ENCODE measurements at regions not wholly inside any gene's neighbourhood (a gene's known extent, or its start where the extent isn't known, plus 50 kb on each side); places are given as distances from the start of the nearest gene placed in this dataset.

DNA sequence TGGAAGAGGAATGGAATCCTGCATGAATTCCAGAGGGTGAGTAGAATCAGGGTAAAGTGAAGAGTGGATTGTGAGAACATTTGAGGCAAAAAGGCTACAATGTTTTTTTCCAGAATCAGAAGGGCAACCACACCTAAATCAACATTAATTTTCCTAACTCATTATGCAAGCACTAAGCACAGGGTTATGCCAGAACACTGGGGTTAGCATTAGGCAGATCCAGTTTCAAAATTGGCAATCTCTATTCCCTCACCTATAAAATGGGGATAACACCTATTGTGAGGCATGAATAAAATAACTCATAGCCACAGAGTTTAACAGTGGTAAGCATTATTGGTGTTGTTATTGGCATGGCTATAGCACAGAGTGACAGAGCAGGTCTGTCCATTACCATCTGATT lies 378.6 kb upstream of the FAT3 start:
- intact Hi-C loops (cut with micrococcal nuclease) = no loop called here
- Histone ChIP-seq H2AFZ (ENCODE audit: insufficient read depth, low read depth, low read length, poor library complexity, severe bottlenecking) (no peak overlapping the region), H3K27me3 (replicated peaks in 1 of 4; ENCODE audit: control extremely low read depth in 1 of 4, control insufficient read depth in 3 of 4, insufficient read depth in 4 of 4, low read length in 3 of 4) (no peaks in the 10 kb centered on the region), H3K27ac (ENCODE audit: low read length in 2 of 2) (no peak overlapping the region), H3K4me2 (replicated peaks; ENCODE audit: low read depth, low read length, poor library complexity, severe bottlenecking) (no peak overlapping the region), H3K9ac (ENCODE audit: low read length) (no peak overlapping the region), H3K4me1 (ENCODE audit: control insufficient read depth in 2 of 2, insufficient read depth in 2 of 2, low read length in 2 of 2) (no peaks in the 10 kb centered on the region), H3K9me3 (ENCODE audit: control extremely low read depth in 1 of 3, control insufficient read depth in 2 of 3, insufficient read depth in 1 of 3, low read length in 2 of 3) (no peaks in the 10 kb centered on the region), H4K20me1 (ENCODE audit: control insufficient read depth, insufficient read depth, low read length, poor library complexity, severe bottlenecking) (no peaks in the 10 kb centered on the region), H3K4me3 (ENCODE audit: control extremely low read depth in 1 of 5, extremely low read depth in 1 of 5, insufficient read depth in 1 of 5, low read depth in 2 of 5, low read length in 4 of 5) (no peak overlapping the region), H3K36me3 (replicated peaks in 1 of 2; ENCODE audit: control extremely low read depth in 1 of 2, control insufficient read depth in 1 of 2, extremely low read depth in 1 of 2, insufficient read depth in 2 of 2, low read length in 1 of 2) (no peaks in the 10 kb centered on the region), H3K79me2 (ENCODE audit: control insufficient read depth, insufficient read depth, low read length) (no peaks in the 10 kb centered on the region)
- no peaks in the 10 kb centered on the region for H3K4me1 Mint-ChIP-seq
- no peak overlapping the region for H3K27ac Mint-ChIP-seq
- ATAC-seq (ENCODE audit: low read depth) (no peak), DNase-seq (no peak)
- no peaks in the 10 kb centered on the region for H3K27me3 Mint-ChIP-seq
- H3K9me3 Mint-ChIP-seq (ENCODE audit: insufficient read depth) = peaks cover 10% of the 10 kb centered on the region
- CTCF ChIA-PET = no interaction called here
- POLR2A ChIA-PET = no interaction called here
- no peak for TF ChIP-seq EZH2 (IDR thresholded peaks at IDR 0.05; ENCODE audit: borderline replicate concordance, insufficient read depth, low read depth, low read length, poor library complexity, severe bottlenecking)
- TF ChIP-seq, protein P1, sequence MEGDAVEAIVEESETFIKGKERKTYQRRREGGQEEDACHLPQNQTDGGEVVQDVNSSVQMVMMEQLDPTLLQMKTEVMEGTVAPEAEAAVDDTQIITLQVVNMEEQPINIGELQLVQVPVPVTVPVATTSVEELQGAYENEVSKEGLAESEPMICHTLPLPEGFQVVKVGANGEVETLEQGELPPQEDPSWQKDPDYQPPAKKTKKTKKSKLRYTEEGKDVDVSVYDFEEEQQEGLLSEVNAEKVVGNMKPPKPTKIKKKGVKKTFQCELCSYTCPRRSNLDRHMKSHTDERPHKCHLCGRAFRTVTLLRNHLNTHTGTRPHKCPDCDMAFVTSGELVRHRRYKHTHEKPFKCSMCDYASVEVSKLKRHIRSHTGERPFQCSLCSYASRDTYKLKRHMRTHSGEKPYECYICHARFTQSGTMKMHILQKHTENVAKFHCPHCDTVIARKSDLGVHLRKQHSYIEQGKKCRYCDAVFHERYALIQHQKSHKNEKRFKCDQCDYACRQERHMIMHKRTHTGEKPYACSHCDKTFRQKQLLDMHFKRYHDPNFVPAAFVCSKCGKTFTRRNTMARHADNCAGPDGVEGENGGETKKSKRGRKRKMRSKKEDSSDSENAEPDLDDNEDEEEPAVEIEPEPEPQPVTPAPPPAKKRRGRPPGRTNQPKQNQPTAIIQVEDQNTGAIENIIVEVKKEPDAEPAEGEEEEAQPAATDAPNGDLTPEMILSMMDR (IDR thresholded peaks at IDR 0.05) = no peak
- H3K4me3 Mint-ChIP-seq = no peak overlapping the region

DNA sequence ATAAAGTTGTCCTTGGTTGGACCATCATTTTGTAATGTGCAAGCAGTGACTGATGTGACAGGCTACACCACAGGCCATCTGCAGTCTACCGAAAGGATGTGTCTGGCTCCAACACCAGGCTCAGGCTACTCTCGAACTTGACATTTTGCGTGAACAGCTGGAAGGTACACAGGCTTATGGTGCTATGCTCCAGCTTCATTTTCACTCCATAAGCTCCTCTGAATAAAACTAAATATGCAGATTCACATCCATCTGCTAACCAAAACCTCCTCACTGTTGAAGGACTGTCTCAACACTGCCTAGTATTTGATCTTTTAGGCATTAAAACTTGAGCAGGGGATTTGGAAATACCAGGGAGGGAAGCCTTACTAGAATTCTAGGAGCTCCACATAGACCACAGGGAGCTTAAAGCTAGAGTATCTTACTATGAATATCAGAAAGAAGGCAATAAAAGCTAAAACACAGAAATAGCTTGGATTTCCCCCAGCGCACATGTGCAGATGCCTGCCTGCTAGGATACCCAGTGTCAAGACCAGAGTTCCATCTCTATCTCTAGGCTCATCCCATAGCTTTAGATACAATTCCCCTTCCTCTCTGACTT lies 383.9 kb upstream of the FAT3 start:
- Mint-ChIP-seq H3K4me3 (no peak overlapping the region), H3K4me1 (no peaks in the 10 kb centered on the region), H3K9me3 (ENCODE audit: insufficient read depth) (no peaks in the 10 kb centered on the region), H3K27me3 (no peaks in the 10 kb centered on the region), H3K27ac (no peak overlapping the region)
- CTCF ChIA-PET = no interaction called here
- ATAC-seq (ENCODE audit: low read depth) = no peak
- TF ChIP-seq EZH2 (IDR thresholded peaks at IDR 0.05; ENCODE audit: borderline replicate concordance, insufficient read depth, low read depth, low read length, poor library complexity, severe bottlenecking) = no peak
- TF ChIP-seq, protein P1 (IDR thresholded peaks at IDR 0.05) = no peak
- H4K20me1 ChIP-seq (ENCODE audit: control insufficient read depth, insufficient read depth, low read length, poor library complexity, severe bottlenecking) = no peaks in the 10 kb centered on the region
- no peaks in the 10 kb centered on the region for H3K27me3 ChIP-seq (replicated peaks in 1 of 4; ENCODE audit: control extremely low read depth in 1 of 4, control insufficient read depth in 3 of 4, insufficient read depth in 4 of 4, low read length in 3 of 4)
- WGBS (ENCODE audit: insufficient coverage) = 100% methylated on average over 3 of the region's 4 CpGs
- no peak overlapping the region for H3K4me2 ChIP-seq (replicated peaks; ENCODE audit: low read depth, low read length, poor library complexity, severe bottlenecking)
- no peak overlapping the region for H2AFZ ChIP-seq (ENCODE audit: insufficient read depth, low read depth, low read length, poor library complexity, severe bottlenecking)
- H3K4me3 ChIP-seq (ENCODE audit: control extremely low read depth in 1 of 5, extremely low read depth in 1 of 5, insufficient read depth in 1 of 5, low read depth in 2 of 5, low read length in 4 of 5) = no peak overlapping the region
- DNase-seq = no peak
- POLR2A ChIA-PET = no interaction called here
- H3K27ac ChIP-seq (ENCODE audit: low read length in 2 of 2) = no peak overlapping the region
- intact Hi-C loops (cut with micrococcal nuclease) = no loop called here
- H3K9ac ChIP-seq (ENCODE audit: low read length) = no peak overlapping the region
- peaks cover 0 to 4% (median 0%) of the 10 kb centered on the region in 3 donors for H3K9me3 ChIP-seq (ENCODE audit: control extremely low read depth in 1 of 3, control insufficient read depth in 2 of 3, insufficient read depth in 1 of 3, low read length in 2 of 3)
- no peaks in the 10 kb centered on the region for H3K36me3 ChIP-seq (replicated peaks in 1 of 2; ENCODE audit: control extremely low read depth in 1 of 2, control insufficient read depth in 1 of 2, extremely low read depth in 1 of 2, insufficient read depth in 2 of 2, low read length in 1 of 2)
- H3K79me2 ChIP-seq (ENCODE audit: control insufficient read depth, insufficient read depth, low read length) = no peaks in the 10 kb centered on the region
- H3K4me1 ChIP-seq (ENCODE audit: control insufficient read depth in 2 of 2, insufficient read depth in 2 of 2, low read length in 2 of 2) = no peaks in the 10 kb centered on the region
